DND-41 (cell line): ENCODE measurements at regions not wholly inside any gene's neighbourhood (a gene's known extent, or its start where the extent isn't known, plus 50 kb on each side); places are given as distances from the start of the nearest gene placed in this dataset.

ENCODE experiments used
- EZH2 ChIP-seq: IDR thresholded peaks from 3 replicates; pipeline ENCODE4 v1.6.1; 2012; ENCODE audit warnings: borderline replicate concordance, low read depth, mild to moderate bottlenecking, moderate library complexity, low read length, inconsistent platforms; ENCODE audit not compliant: severe bottlenecking
- TF ChIP-seq, protein P1 (sequence below): IDR thresholded peaks from 2 replicates; pipeline ENCODE4 v1.5.1; 2012; ENCODE audit warnings: borderline replicate concordance, low read length, moderate library complexity, mild to moderate bottlenecking; ENCODE audit not compliant: poor library complexity, severe bottlenecking; ENCODE audit errors: extremely low read depth

DNA sequence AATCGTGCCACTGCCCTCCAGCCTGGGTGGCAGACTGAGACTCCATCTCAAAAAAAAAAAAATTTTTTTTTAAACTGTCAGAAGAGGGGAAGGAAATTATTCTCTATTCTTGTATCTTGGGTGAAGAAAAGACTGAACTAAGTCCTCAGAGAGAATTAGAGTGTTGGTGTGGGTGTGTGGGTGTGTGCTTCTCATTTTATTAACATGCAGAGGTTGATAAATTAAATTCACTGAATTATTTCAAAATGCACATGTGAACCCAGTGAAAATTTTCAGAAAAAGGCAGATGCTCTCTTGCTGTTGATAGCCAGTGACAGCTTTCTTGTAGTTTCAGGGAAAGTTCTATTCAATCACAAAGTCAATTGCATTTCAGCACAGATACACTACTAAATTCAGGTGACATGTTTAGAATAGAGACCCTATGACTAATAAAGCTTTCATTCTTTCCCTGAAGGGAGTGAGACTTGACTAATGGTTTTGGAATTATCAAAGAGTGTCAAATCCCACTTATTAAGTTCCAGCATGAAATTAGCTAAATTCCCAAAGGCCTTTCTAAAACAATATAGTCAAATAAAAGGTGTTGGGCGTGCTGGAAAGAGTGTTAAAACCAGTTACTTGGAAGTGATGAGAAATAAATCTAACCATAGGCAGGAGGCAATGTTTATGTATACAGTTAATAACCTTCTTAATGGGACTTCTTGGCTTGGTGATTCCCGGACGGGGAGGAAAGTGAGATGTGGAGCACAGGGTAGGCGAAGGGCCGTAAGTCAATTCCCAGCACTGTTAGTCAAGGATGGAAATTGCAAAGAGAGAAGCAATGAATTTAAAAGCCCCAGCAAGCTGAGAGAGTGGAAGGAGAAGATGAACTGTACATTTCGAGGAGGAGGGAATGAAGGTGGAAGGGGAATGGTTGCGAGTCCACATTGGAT, 103.2 kb upstream of the SPATA31D4 start:
- TF ChIP-seq, protein P1, sequence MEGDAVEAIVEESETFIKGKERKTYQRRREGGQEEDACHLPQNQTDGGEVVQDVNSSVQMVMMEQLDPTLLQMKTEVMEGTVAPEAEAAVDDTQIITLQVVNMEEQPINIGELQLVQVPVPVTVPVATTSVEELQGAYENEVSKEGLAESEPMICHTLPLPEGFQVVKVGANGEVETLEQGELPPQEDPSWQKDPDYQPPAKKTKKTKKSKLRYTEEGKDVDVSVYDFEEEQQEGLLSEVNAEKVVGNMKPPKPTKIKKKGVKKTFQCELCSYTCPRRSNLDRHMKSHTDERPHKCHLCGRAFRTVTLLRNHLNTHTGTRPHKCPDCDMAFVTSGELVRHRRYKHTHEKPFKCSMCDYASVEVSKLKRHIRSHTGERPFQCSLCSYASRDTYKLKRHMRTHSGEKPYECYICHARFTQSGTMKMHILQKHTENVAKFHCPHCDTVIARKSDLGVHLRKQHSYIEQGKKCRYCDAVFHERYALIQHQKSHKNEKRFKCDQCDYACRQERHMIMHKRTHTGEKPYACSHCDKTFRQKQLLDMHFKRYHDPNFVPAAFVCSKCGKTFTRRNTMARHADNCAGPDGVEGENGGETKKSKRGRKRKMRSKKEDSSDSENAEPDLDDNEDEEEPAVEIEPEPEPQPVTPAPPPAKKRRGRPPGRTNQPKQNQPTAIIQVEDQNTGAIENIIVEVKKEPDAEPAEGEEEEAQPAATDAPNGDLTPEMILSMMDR: no peak
- TF ChIP-seq EZH2: no peak
